Esophagus muscularis mucosa (tissue), 3 donors: ENCODE measurements at regions not wholly inside any gene's neighbourhood (a gene's known extent, or its start where the extent isn't known, plus 50 kb on each side); places are given as distances from the start of the nearest gene placed in this dataset.

ENCODE experiments used
- CTCF ChIP-seq, 3 experiments: fragments of 200-600 bp in 2 of 3; fragments of 450-650 bp in 1 of 3; sonication (generic) in 2 of 3; IDR thresholded peaks; one replicate each; pipeline ENCODE4 v1.5.1; 2017 to 2019; ENCODE audit warnings: antibody characterized with exemption in 3 of 3, mild to moderate bottlenecking in 2 of 3, moderate library complexity in 1 of 3
- POLR2A ChIP-seq: fragments of 450-650 bp; IDR thresholded peaks from one replicate; pipeline ENCODE4 v1.6.1; 2017; ENCODE audit warnings: antibody characterized with exemption, moderate library complexity, mild to moderate bottlenecking, low read depth
- POLR2AphosphoS5 ChIP-seq, 2 donors: sonication (generic); formaldehyde crosslinking; IDR thresholded peaks; one replicate each; pipeline ENCODE4 v1.6.1; 2017; ENCODE audit warnings: antibody characterized with exemption in 2 of 2

- no peak for TF ChIP-seq CTCF (IDR thresholded peaks at IDR 0.05)
- no peak for TF ChIP-seq POLR2A
- no peak for TF ChIP-seq POLR2AphosphoS5 (IDR thresholded peaks at IDR 0.05)
These were observed 149.9 kb downstream of the RGS9 start for GRCh38 chr17:65287040-65287439.
